ENCODE measurements at regions not wholly inside any gene's neighbourhood (a gene's known extent, or its start where the extent isn't known, plus 50 kb on each side); places are given as distances from the start of the nearest gene placed in this dataset.

- intact Hi-C loops (cut with DNase I) = no loop called here
- Histone ChIP-seq H3K4me3 (replicated peaks in 1 of 3) (no peak overlapping the region), H3K27ac (no peak overlapping the region), H3K4me1 (no peaks in the 10 kb centered on the region), H3K27me3 (no peaks in the 10 kb centered on the region), H3K36me3 (no peaks in the 10 kb centered on the region), H3K9me3 (no peaks in the 10 kb centered on the region)
- no peak for DNase-seq
- no peak for TF ChIP-seq POLR2A (IDR thresholded peaks at IDR 0.05)
- TF ChIP-seq, protein P1, sequence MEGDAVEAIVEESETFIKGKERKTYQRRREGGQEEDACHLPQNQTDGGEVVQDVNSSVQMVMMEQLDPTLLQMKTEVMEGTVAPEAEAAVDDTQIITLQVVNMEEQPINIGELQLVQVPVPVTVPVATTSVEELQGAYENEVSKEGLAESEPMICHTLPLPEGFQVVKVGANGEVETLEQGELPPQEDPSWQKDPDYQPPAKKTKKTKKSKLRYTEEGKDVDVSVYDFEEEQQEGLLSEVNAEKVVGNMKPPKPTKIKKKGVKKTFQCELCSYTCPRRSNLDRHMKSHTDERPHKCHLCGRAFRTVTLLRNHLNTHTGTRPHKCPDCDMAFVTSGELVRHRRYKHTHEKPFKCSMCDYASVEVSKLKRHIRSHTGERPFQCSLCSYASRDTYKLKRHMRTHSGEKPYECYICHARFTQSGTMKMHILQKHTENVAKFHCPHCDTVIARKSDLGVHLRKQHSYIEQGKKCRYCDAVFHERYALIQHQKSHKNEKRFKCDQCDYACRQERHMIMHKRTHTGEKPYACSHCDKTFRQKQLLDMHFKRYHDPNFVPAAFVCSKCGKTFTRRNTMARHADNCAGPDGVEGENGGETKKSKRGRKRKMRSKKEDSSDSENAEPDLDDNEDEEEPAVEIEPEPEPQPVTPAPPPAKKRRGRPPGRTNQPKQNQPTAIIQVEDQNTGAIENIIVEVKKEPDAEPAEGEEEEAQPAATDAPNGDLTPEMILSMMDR (IDR thresholded peaks at IDR 0.05) = no peak
- 90 to 92% methylated on average over 14 of the region's 14 CpGs for WGBS, 2 donors
Observed at GRCh38 chr13:107347641-107348369, 779.9 kb upstream of the ARGLU1 start.

GRCh38 chr13:107342747-107343146 is 774.8 kb upstream of the ARGLU1 start:
- no peak for TF ChIP-seq POLR2A (IDR thresholded peaks at IDR 0.05)
- TF ChIP-seq, protein P1 (IDR thresholded peaks at IDR 0.05) = no peak
- Histone ChIP-seq H3K36me3 (no peaks in the 10 kb centered on the region), H3K27ac (no peak overlapping the region), H3K27me3 (no peaks in the 10 kb centered on the region), H3K4me3 (replicated peaks in 1 of 3) (no peak overlapping the region), H3K4me1 (no peaks in the 10 kb centered on the region), H3K9me3 (no peaks in the 10 kb centered on the region)
- no peak for DNase-seq
- 90 to 95% methylated on average over 3 of the region's 3 CpGs for WGBS, 2 donors
- intact Hi-C loops (cut with DNase I) = no loop called here

- TF ChIP-seq, protein P1 (IDR thresholded peaks at IDR 0.05) = no peak
- TF ChIP-seq POLR2A (IDR thresholded peaks at IDR 0.05) = no peak
- no peaks in the 10 kb centered on the region for H3K9me3 ChIP-seq
- WGBS, 2 donors = 80 to 81% methylated on average over 4 of the region's 4 CpGs
Observed at GRCh38 chr13:107339209-107339608, 771.3 kb upstream of the ARGLU1 start.

DNA sequence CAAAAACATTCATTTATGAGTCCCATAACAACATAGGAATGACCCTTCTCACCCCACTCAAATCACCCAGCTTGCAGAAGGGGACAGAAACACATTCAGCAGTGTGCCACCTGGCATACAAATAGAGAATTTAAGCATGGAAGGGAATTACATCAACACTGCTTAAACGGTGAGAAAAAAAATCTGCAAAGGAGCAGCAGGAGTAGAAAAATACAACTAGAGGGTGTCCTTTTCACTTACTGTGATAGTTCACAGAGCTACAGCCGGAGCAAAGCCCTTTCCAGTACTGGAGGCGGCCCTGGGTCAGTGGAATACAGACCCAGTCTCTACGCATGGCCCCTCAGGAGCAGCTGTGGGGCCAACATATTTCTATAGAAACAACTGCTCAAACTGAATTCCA is 764.3 kb upstream of the ARGLU1 start:
- no peak for DNase-seq
- no peak overlapping the region for H3K27ac ChIP-seq
- no peaks in the 10 kb centered on the region for H3K9me3 ChIP-seq
- TF ChIP-seq, protein P1 (IDR thresholded peaks at IDR 0.05) = no peak
- TF ChIP-seq POLR2A (IDR thresholded peaks at IDR 0.05) = no peak
- intact Hi-C loops (cut with DNase I) = no loop called here
- no peaks in the 10 kb centered on the region for H3K27me3 ChIP-seq
- no peaks in the 10 kb centered on the region for H3K36me3 ChIP-seq
- no peaks in the 10 kb centered on the region for H3K4me1 ChIP-seq
- no peak overlapping the region for H3K4me3 ChIP-seq (replicated peaks in 1 of 3)
- 62 to 74% methylated on average over 4 of the region's 4 CpGs for WGBS, 2 donors

More at GRCh38 chr13:107339209-107339608, 771.3 kb upstream of the ARGLU1 start:
- H3K4me3 ChIP-seq (replicated peaks in 1 of 3) = no peak overlapping the region
- H3K36me3 ChIP-seq = no peaks in the 10 kb centered on the region
- intact Hi-C loops (cut with DNase I) = no loop called here
- DNase-seq = no peak
- no peaks in the 10 kb centered on the region for H3K27me3 ChIP-seq
- H3K27ac ChIP-seq = no peak overlapping the region
- H3K4me1 ChIP-seq = no peaks in the 10 kb centered on the region

DNA sequence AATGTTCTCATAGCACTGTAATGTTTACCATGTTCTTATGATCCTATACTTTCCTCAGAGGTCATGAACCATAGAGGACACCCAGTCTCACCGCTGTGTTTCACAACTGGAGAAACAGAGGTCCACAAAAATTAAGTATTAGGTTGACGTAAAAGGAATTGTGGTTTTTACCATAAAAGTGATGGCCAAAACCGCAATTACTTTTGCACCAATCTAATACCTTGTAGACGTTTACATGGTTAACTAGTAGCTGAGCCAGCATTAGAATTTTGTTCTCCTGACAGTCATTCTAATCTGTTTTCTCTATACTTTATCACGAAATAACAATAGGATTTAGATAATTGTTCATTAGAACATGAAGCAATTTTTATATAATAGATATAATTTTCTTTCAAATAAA is 763.4 kb upstream of the ARGLU1 start:
- no peaks in the 10 kb centered on the region for H3K36me3 ChIP-seq
- no peaks in the 10 kb centered on the region for H3K4me1 ChIP-seq
- 84 to 91% methylated on average over 5 of the region's 5 CpGs for WGBS, 2 donors

More for the DNA sequence above, 763.4 kb upstream of the ARGLU1 start:
- intact Hi-C loops (cut with DNase I) = no loop called here
- H3K27me3 ChIP-seq = no peaks in the 10 kb centered on the region
- TF ChIP-seq, protein P1 (IDR thresholded peaks at IDR 0.05) = no peak
- TF ChIP-seq POLR2A (IDR thresholded peaks at IDR 0.05) = no peak
- H3K27ac ChIP-seq = no peak overlapping the region
- DNase-seq = no peak
- no peak overlapping the region for H3K4me3 ChIP-seq (replicated peaks in 1 of 3)
- no peaks in the 10 kb centered on the region for H3K9me3 ChIP-seq

Measured in thyroid gland (tissue), 4 donors.